ENCODE measurements at regions not wholly inside any gene's neighbourhood (a gene's known extent, or its start where the extent isn't known, plus 50 kb on each side); places are given as distances from the start of the nearest gene placed in this dataset.

GRCh38 chr6:140217283-140217682 lies 842.8 kb upstream of the CITED2 start:
- TF ChIP-seq CTCF (IDR thresholded peaks at IDR 0.05) (no peak), ZFX (IDR thresholded peaks at IDR 0.05; ENCODE audit: borderline replicate concordance) (no peak)
